ENCODE measurements at regions not wholly inside any gene's neighbourhood (a gene's known extent, or its start where the extent isn't known, plus 50 kb on each side); places are given as distances from the start of the nearest gene placed in this dataset.

- no peak overlapping the region for H3K4me2 ChIP-seq (ENCODE audit: extremely low read depth, insufficient read depth, low read length)
- no peak for DNase-seq (ENCODE audit: low read depth in 2 of 2)
- no peak overlapping the region for H3K4me3 ChIP-seq (replicated peaks in 1 of 4; ENCODE audit: control extremely low read depth in 1 of 4, insufficient read depth in 1 of 4, low read depth in 3 of 4, low read length in 4 of 4)
- no peak overlapping the region for H2AFZ ChIP-seq (ENCODE audit: low read length)
- H3K27me3 ChIP-seq (ENCODE audit: control insufficient read depth, insufficient read depth, low read length), result no peaks in the 10 kb centered on the region
- TF ChIP-seq CTCF (conservative IDR thresholded peaks at IDR 0.05 in 1 of 2, IDR thresholded peaks at IDR 0.05 in 1 of 2; ENCODE audit: low read depth in 1 of 2, low read length in 2 of 2) (no peak), EZH2 (IDR thresholded peaks at IDR 0.05; ENCODE audit: low read length, missing control alignments) (no peak)
- H4K20me1 ChIP-seq (ENCODE audit: control insufficient read depth, extremely low read depth, insufficient read depth, low read length), result no peaks in the 10 kb centered on the region
- no peaks in the 10 kb centered on the region for H3K36me3 ChIP-seq (ENCODE audit: control insufficient read depth, insufficient read depth, low read length)
- H3K79me2 ChIP-seq (ENCODE audit: control insufficient read depth, insufficient read depth, low read length), result no peaks in the 10 kb centered on the region
- no peak overlapping the region for H3K27ac ChIP-seq (ENCODE audit: insufficient read depth, low read length)
- H3K9ac ChIP-seq (ENCODE audit: insufficient read depth, low read length), result no peak overlapping the region
- no peaks in the 10 kb centered on the region for H3K4me1 ChIP-seq (ENCODE audit: control insufficient read depth, extremely low read depth, insufficient read depth, low read length)
- H3K9me3 ChIP-seq (ENCODE audit: control insufficient read depth, insufficient read depth, low read depth, low read length), result no peaks in the 10 kb centered on the region
Measured at GRCh38 chr9:13367784-13368183, 88.3 kb upstream of the MPDZ start.

DNA sequence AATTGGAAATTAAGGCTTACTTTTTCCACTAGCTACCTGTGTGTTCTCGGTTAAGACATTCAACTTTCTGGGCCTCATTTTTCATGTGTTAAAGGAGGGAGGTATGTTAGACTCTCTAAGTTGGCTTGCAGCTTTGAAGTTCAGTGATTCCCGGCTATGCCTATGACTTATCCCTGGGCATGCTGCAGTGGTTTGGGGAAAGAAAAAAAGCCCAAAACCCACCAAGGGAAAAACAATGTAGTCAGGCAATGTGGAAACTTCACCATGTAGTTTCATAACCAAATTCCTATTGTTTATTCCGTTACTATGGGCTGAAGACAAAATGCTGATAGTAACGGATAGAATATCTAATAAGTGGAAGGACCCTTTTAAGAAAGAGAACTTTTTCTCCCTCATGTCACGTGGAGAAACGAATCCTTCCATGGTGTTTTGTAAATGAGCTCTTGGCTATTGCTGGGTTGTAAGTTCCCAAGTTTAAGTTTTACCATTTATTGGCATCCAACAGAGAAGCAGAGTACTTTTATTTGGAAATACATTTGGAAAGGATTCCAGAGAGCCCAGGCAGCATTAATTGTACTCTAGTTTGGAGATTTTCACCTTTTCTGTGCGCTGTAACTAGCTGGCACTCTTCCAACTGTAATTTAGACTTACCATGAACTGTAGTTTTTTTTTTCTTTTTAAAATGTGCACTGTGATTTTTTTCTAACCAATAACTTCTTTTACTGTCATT is 84.9 kb upstream of the MPDZ start:
- TF ChIP-seq CTCF (conservative IDR thresholded peaks at IDR 0.05 in 1 of 2, IDR thresholded peaks at IDR 0.05 in 1 of 2; ENCODE audit: low read depth in 1 of 2, low read length in 2 of 2) (no peak), EZH2 (IDR thresholded peaks at IDR 0.05; ENCODE audit: low read length, missing control alignments) (no peak)
- no peaks in the 10 kb centered on the region for H3K9me3 ChIP-seq (ENCODE audit: control insufficient read depth, insufficient read depth, low read depth, low read length)
- H3K27ac ChIP-seq (ENCODE audit: insufficient read depth, low read length), result no peak overlapping the region
- no peaks in the 10 kb centered on the region for H3K79me2 ChIP-seq (ENCODE audit: control insufficient read depth, insufficient read depth, low read length)
- H3K36me3 ChIP-seq (ENCODE audit: control insufficient read depth, insufficient read depth, low read length), result no peaks in the 10 kb centered on the region
- H3K4me1 ChIP-seq (ENCODE audit: control insufficient read depth, extremely low read depth, insufficient read depth, low read length), result no peaks in the 10 kb centered on the region
- no peak overlapping the region for H3K4me2 ChIP-seq (ENCODE audit: extremely low read depth, insufficient read depth, low read length)
- no peak overlapping the region for H3K4me3 ChIP-seq (replicated peaks in 1 of 4; ENCODE audit: control extremely low read depth in 1 of 4, insufficient read depth in 1 of 4, low read depth in 3 of 4, low read length in 4 of 4)
- no peak overlapping the region for H2AFZ ChIP-seq (ENCODE audit: low read length)
- peak in 1 of 2 donors; percentile 53 for DNase-seq (ENCODE audit: low read depth in 2 of 2)
- H4K20me1 ChIP-seq (ENCODE audit: control insufficient read depth, extremely low read depth, insufficient read depth, low read length), result no peaks in the 10 kb centered on the region
- H3K27me3 ChIP-seq (ENCODE audit: control insufficient read depth, insufficient read depth, low read length), result no peaks in the 10 kb centered on the region
- H3K9ac ChIP-seq (ENCODE audit: insufficient read depth, low read length), result no peak overlapping the region

DNA sequence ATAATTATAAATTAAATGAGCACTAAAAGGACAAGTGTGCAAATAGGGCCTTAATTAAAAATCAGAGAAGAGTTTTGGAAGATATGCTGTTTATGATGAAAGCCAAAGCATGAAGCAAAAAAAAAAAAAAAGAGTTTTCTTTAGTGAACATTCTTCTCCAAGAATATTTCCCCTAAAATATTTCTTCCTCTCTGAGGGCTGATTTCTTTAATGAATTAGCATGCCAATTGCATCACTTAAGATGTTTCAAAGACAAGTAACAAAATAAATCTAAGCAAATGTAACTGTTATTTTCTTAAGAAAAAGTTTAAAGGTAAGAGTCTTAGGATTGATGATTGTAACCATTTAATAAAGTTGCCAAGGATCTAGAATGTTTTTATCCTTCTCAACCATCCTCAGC is 81.6 kb upstream of the MPDZ start:
- H3K4me2 ChIP-seq (ENCODE audit: extremely low read depth, insufficient read depth, low read length), result no peak overlapping the region
- TF ChIP-seq CTCF (conservative IDR thresholded peaks at IDR 0.05 in 1 of 2, IDR thresholded peaks at IDR 0.05 in 1 of 2; ENCODE audit: low read depth in 1 of 2, low read length in 2 of 2), result no peak
- no peak for TF ChIP-seq EZH2 (IDR thresholded peaks at IDR 0.05; ENCODE audit: low read length, missing control alignments)
- no peaks in the 10 kb centered on the region for H3K27me3 ChIP-seq (ENCODE audit: control insufficient read depth, insufficient read depth, low read length)
- DNase-seq (ENCODE audit: low read depth in 2 of 2), result no peak
- no peaks in the 10 kb centered on the region for H4K20me1 ChIP-seq (ENCODE audit: control insufficient read depth, extremely low read depth, insufficient read depth, low read length)
- no peak overlapping the region for H2AFZ ChIP-seq (ENCODE audit: low read length)
- no peak overlapping the region for H3K9ac ChIP-seq (ENCODE audit: insufficient read depth, low read length)
- no peaks in the 10 kb centered on the region for H3K79me2 ChIP-seq (ENCODE audit: control insufficient read depth, insufficient read depth, low read length)
- H3K27ac ChIP-seq (ENCODE audit: insufficient read depth, low read length), result no peak overlapping the region
- H3K4me1 ChIP-seq (ENCODE audit: control insufficient read depth, extremely low read depth, insufficient read depth, low read length), result peaks cover 3% of the 10 kb centered on the region
- H3K36me3 ChIP-seq (ENCODE audit: control insufficient read depth, insufficient read depth, low read length), result no peaks in the 10 kb centered on the region
- H3K4me3 ChIP-seq (replicated peaks in 1 of 4; ENCODE audit: control extremely low read depth in 1 of 4, insufficient read depth in 1 of 4, low read depth in 3 of 4, low read length in 4 of 4), result no peak overlapping the region
- H3K9me3 ChIP-seq (ENCODE audit: control insufficient read depth, insufficient read depth, low read depth, low read length), result no peaks in the 10 kb centered on the region
